ENCODE measurements at regions not wholly inside any gene's neighbourhood (a gene's known extent, or its start where the extent isn't known, plus 50 kb on each side); places are given as distances from the start of the nearest gene placed in this dataset.

DNA sequence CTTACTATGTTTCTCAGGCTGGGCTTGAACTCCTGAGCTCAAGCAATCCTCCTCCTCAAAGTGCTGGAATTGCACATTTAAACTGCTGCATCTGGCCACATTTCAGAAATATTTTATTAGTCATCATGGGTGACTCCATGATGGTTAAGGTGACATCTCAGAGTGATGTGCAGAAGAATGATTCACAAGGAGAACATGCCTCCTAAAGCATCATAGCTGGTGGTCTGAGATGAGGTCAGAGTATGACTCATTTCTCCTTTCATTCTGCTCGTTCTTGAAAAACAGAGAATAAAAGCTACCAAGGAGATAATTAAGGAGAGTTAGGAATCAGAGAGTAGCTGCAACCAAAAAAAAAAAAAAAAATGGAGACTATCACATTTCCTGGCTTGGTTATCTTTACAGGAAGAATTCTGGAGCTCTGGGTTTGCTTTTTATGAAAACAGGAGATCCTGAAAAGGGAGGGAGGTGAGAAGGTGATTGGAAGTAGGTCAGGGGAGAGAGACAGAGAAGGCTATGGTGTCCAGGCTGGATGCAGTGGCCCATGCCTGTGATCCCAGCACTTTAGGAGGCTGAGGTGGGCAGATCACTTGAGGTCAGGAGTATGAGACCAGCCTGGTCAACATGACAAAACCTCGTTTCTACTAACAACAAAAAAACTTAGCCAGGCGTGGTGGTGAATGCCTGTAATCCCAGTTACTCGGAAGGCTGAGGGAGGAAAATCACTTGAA is 1011.6 kb downstream of the NLGN4Y start:
- Histone ChIP-seq H3K4me3 (no peak overlapping the region), H3K27ac (no peak overlapping the region), H3K4me1 (no peaks in the 10 kb centered on the region), H3K4me2 (no peak overlapping the region), H3K9me3 (no peaks in the 10 kb centered on the region)
- POLR2A ChIA-PET = no interaction called here
- DNase-seq (ENCODE audit: low read depth in 1 of 2, low spot score in 1 of 2) (peak; percentile 5 to 59), FAIRE-seq (no peak), ATAC-seq (peak; percentile 50 to 76; a peak in 3 of 6 replicates)
- WGBS (ENCODE audit: missing lambda C conversion rate) = 46% methylated on average over 4 of the region's 4 CpGs
- CTCF ChIA-PET = no interaction called here
- TF ChIP-seq JUNB (IDR thresholded peaks at IDR 0.05) (peak; percentile 37; the same call in 1 of the 2 replicates), POLR2AphosphoS2 (conservative IDR thresholded peaks at IDR 0.05; ENCODE audit: low read length) (no peak), SREBF2 (IDR thresholded peaks at IDR 0.05) (no peak), HEYL (CRISPR knock-in tag; IDR thresholded peaks at IDR 0.05) (no peak), ZFP36 (IDR thresholded peaks at IDR 0.05; ENCODE audit: borderline replicate concordance, partially characterized antibody) (no peak), CTCF (IDR thresholded peaks at IDR 0.05) (no peak), MAFK (IDR thresholded peaks at IDR 0.05; ENCODE audit: partially characterized antibody) (peak; percentile 51), FOSL2 (IDR thresholded peaks at IDR 0.05) (0 out of 2 replicates have a peak, but pooled peaks have one; percentile 40), FOSL2 (CRISPR knock-in tag; IDR thresholded peaks at IDR 0.05) (peak; percentile 56), ZNF302 (CRISPR knock-in tag; IDR thresholded peaks at IDR 0.05) (no peak)
- TF ChIP-seq, protein P1, sequence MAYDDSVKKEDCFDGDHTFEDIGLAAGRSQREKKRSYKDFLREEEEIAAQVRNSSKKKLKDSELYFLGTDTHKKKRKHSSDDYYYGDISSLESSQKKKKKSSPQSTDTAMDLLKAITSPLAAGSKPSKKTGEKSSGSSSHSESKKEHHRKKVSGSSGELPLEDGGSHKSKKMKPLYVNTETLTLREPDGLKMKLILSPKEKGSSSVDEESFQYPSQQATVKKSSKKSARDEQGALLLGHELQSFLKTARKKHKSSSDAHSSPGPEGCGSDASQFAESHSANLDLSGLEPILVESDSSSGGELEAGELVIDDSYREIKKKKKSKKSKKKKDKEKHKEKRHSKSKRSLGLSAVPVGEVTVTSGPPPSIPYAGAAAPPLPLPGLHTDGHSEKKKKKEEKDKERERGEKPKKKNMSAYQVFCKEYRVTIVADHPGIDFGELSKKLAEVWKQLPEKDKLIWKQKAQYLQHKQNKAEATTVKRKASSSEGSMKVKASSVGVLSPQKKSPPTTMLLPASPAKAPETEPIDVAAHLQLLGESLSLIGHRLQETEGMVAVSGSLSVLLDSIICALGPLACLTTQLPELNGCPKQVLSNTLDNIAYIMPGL (CRISPR knock-in tag; IDR thresholded peaks at IDR 0.05; ENCODE audit: borderline replicate concordance) = no peak

DNA sequence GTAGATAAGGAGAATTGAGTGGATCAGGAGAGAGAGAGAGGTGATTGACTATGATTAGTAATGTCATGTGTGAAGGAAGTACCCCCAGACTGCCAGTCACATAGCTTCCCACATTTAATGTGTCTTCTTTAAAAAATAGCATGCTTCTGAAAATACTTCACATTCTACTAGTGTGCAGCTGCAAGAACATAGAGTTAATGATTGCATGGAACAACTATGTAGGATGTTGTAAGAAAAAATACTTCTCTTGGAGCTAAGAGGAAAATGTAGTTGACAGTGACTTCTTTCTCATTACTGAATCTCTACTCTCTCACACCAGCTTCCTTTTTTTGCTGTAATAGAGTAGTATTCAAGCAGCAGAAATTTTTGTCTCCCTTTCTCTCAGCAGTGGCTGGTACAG is 1016.2 kb downstream of the NLGN4Y start:
- TF ChIP-seq EHMT2 (IDR thresholded peaks at IDR 0.05; ENCODE audit: low read depth) = no peak
- Histone ChIP-seq H3K4me2 (no peak overlapping the region), H3K27ac (no peak overlapping the region), H3K4me1 (no peaks in the 10 kb centered on the region), H3K4me3 (no peak overlapping the region), H3K9me3 (no peaks in the 10 kb centered on the region)
- no peak for ATAC-seq
- DNase-seq (ENCODE audit: low read depth in 1 of 2, low spot score in 1 of 2) = no peak
- CTCF ChIA-PET = no interaction called here
- POLR2A ChIA-PET = no interaction called here
- no peak for FAIRE-seq

GRCh38 chrY:15546177-15546754 is 1021.9 kb downstream of the NLGN4Y start:
- CTCF ChIA-PET = no interaction called here
- 67% methylated on average over 1 of the region's 1 CpG for WGBS (ENCODE audit: missing lambda C conversion rate)
- H3K4me3 ChIP-seq = no peak overlapping the region
- no peaks in the 10 kb centered on the region for H3K4me1 ChIP-seq
- no peak for FAIRE-seq
- no peaks in the 10 kb centered on the region for H3K9me3 ChIP-seq
- no peak overlapping the region for H3K27ac ChIP-seq
- H3K4me2 ChIP-seq = no peak overlapping the region
- no peak for DNase-seq (ENCODE audit: low read depth in 1 of 2, low spot score in 1 of 2)
- POLR2A ChIA-PET = no interaction called here
- no peak for ATAC-seq
- no peak for TF ChIP-seq POLR2A (IDR thresholded peaks at IDR 0.05; ENCODE audit: low read length)
- TF ChIP-seq MYC (IDR thresholded peaks at IDR 0.05; ENCODE audit: borderline replicate concordance, low read length) = no peak
- TF ChIP-seq, protein P2, sequence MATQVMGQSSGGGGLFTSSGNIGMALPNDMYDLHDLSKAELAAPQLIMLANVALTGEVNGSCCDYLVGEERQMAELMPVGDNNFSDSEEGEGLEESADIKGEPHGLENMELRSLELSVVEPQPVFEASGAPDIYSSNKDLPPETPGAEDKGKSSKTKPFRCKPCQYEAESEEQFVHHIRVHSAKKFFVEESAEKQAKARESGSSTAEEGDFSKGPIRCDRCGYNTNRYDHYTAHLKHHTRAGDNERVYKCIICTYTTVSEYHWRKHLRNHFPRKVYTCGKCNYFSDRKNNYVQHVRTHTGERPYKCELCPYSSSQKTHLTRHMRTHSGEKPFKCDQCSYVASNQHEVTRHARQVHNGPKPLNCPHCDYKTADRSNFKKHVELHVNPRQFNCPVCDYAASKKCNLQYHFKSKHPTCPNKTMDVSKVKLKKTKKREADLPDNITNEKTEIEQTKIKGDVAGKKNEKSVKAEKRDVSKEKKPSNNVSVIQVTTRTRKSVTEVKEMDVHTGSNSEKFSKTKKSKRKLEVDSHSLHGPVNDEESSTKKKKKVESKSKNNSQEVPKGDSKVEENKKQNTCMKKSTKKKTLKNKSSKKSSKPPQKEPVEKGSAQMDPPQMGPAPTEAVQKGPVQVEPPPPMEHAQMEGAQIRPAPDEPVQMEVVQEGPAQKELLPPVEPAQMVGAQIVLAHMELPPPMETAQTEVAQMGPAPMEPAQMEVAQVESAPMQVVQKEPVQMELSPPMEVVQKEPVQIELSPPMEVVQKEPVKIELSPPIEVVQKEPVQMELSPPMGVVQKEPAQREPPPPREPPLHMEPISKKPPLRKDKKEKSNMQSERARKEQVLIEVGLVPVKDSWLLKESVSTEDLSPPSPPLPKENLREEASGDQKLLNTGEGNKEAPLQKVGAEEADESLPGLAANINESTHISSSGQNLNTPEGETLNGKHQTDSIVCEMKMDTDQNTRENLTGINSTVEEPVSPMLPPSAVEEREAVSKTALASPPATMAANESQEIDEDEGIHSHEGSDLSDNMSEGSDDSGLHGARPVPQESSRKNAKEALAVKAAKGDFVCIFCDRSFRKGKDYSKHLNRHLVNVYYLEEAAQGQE (IDR thresholded peaks at IDR 0.05) = no peak
- no peak for TF ChIP-seq CBX2 (IDR thresholded peaks at IDR 0.05; ENCODE audit: borderline replicate concordance, low read depth)
- TF ChIP-seq HDAC2 (IDR thresholded peaks at IDR 0.05) = no peak
- no peak for TF ChIP-seq TFCP2L1 (CRISPR knock-in tag; IDR thresholded peaks at IDR 0.05)
- TF ChIP-seq EP300 (IDR thresholded peaks at IDR 0.05) = no peak
- TF ChIP-seq, protein P1 (CRISPR knock-in tag; IDR thresholded peaks at IDR 0.05; ENCODE audit: borderline replicate concordance) = no peak
- no peak for TF ChIP-seq RFX5 (IDR thresholded peaks at IDR 0.05)
- TF ChIP-seq KDM1A (IDR thresholded peaks at IDR 0.05; ENCODE audit: low read depth) = no peak
- TF ChIP-seq ZNF302 (CRISPR knock-in tag; IDR thresholded peaks at IDR 0.05) = no peak
- no peak for TF ChIP-seq EHMT2 (IDR thresholded peaks at IDR 0.05; ENCODE audit: low read depth)
- no peak for TF ChIP-seq E2F6 (IDR thresholded peaks at IDR 0.05; ENCODE audit: borderline replicate concordance, low read depth)
- no peak for TF ChIP-seq ZC3H11A (IDR thresholded peaks at IDR 0.05)

Data from A549 (cell line).